ENCODE measurements at regions not wholly inside any gene's neighbourhood (a gene's known extent, or its start where the extent isn't known, plus 50 kb on each side); places are given as distances from the start of the nearest gene placed in this dataset.
"Not testable (repeated sequence)": the region's sequence is repeated elsewhere in the genome, so short reads cannot be mapped to it uniquely, and the experiment has no call there.

DNA sequence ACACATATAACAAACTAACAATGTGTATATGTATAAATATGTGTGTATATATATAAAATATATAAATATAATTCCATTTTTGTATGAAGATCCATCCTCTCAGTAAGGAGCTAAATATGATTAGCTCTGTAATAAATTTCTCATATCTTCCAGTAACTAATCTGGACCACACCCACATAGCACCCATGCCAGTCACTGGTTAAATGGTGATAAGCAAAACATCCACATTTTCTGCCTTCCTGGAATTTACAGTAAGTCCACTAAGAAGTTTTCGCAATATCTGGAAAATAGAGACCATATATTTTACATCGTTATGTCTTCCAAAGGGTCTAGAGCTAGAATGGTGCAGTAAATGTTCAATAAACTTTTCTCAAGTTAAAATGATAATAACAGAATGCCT lies 151.5 kb upstream of the STMND1 start:
- DNase-seq (ENCODE audit: low read depth in 2 of 2): no peak

DNA sequence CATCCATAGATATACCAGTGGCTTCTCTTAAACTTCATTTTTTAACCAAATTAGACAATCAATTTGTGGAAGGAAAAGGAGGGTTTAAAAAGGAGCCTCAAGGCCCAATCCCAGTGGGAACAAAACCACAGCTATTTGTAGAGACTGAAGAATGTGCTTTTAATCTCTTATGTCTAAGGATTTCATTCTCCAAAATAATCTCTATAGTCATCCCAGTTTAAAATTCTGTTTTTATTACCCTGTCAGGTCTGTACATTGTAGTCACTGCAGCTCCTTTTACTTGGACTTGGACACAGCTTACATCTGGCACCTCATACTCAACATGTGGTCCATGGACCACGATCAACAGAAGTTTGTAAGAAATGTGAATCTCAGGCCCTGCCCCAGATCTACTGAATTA lies 152.1 kb upstream of the STMND1 start:
- no peak for DNase-seq (ENCODE audit: low read depth in 2 of 2)

DNA sequence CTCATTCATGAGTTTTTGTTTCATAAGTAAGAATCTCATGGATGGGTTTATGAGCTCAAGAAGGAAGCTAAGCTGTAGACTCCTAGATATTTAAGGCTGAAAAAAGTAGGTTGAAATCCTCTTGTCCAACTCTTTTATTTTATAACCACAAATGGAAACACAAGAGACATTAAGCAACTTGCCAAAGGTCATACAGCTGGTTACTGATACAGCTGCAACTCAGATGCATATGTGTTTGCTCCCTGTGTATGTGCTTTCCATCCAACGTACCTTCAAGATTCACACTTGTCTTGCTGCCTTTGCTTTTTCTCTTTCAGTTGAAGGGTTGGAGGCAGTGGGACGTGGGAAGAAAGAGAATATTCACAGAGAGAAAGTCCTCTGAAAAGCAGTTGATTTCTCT lies 153.5 kb upstream of the STMND1 start:
- DNase-seq (ENCODE audit: low read depth in 2 of 2): no peak

DNA sequence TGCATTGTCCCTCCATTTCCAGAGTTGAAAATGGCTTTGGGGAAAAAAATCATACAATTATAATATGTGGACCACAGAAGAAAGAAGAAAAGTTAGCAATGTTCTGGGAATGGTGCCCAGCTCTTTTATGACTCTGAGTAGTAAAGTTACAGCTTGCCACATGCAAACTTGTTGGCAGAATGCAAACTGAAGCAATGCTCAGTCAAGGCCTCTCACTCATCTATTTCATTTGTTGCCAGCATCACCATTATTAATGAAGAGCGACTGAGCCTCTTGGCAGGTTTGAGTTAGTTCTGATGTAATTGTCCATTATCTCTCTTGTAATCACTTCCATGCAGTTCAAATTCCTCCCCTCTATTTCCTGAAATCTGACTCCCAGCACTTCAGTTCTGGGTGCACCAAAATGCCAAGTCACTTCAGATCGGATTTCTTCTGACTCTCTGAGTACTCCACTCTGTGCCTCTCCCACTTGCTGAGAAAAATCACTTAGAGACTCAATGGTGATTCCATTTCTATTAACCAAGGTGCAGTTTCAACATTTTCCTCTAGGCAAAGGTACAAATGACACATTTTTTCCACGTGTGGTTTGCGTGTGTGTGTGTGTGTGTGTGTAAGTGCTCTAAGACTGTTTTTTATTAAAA lies 154.4 kb upstream of the STMND1 start:
- DNase-seq (ENCODE audit: low read depth in 2 of 2): no peak

DNA sequence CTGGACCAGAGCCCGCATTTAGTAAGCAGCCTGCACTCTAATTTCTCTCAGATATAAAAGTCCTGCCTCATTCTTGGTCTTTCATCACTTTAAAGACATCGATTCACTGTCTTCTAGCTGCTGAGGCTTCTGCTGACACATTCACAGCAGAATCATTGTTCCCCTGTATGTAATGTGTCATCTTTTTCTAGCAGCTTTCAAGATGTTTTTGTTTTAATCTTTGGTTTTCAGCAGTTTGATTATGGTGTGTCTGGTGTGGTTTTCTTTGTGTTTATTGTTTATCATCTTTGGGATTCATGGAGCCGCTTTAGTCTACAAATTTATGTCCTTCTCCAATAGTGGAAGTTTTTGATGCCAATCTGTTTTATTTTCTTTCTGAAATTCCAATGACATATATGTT lies 157.3 kb upstream of the STMND1 start:
- no peak for DNase-seq (ENCODE audit: low read depth in 2 of 2)

DNA sequence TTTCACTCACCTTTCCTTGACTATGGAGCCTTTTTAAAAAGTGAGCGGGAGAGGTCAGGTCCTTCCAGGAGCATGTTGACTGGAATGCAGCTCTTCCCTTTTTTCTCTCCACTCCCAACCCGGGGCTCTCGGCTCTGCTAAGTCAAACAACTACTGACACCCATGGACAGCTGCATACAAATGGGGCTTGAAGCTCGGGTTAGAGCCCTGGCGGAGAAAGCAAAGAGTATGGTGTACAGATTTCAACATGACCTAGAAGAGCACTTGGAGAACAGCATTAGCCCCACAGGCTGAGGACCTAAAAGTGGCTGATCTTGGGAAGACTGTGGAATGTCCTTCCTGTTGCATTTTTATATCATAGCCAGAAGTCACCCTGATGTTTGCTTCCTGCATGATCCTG lies 162.0 kb upstream of the STMND1 start:
- no peak for DNase-seq (ENCODE audit: low read depth in 2 of 2)

DNA sequence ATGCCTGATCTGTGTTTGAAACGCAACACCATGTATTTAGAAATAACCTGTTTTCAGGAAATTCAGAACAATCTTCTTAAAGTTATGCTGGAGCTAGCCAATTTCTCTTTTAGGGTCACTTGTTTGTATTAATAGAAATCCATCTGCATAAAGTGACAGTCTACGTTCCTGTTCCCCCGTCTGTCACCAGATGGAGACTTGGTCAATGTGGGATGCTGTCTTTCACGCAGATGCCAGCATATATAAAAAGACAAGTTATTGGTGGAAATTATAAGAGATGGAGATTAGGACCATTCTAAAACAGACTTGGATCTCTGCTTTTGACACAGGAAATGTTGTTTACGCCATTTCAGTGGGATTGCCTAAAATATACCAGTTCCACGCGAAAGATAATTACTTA lies 162.5 kb upstream of the STMND1 start:
- no peak for DNase-seq (ENCODE audit: low read depth in 2 of 2)

DNA sequence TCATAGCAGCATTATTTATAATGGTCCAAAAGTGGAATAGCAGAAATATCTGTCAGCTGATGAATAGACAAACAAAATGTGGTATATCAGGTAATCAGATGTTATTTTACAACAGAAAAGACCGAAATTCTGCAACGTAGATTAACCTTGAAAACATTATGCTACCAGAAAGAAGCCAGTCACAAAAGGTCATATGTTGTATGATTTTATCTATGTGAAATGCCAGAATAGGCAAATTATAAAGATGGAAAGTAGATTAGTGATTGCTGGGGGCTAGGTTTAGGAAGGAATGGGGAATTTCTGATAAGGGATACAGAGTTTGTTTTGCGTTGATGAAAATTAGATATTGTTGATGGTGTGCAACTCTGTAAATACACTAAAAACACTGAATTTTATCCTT lies 165.0 kb upstream of the STMND1 start:
- no peak for DNase-seq (ENCODE audit: low read depth in 2 of 2)

DNA sequence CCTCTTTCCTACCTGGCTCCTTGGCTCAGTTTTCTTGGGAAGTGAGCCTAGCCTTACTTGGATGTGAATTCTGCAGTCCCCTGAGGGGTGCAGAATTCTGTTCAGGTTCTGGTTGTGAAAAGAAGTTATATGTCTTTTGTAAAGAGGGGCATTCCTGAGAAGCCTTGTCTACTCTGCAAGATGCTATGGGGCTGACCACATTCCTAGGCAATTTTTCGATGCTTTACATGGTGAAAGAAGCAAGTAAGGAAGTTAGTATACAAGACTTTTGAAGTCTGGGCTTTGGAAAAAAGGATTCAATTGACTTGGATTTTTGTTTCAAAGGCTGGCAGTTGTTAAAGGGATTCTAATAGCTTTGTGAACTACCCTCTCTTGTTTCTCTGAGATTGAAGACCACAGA lies 167.9 kb upstream of the STMND1 start:
- no peak for DNase-seq (ENCODE audit: low read depth in 2 of 2)

DNA sequence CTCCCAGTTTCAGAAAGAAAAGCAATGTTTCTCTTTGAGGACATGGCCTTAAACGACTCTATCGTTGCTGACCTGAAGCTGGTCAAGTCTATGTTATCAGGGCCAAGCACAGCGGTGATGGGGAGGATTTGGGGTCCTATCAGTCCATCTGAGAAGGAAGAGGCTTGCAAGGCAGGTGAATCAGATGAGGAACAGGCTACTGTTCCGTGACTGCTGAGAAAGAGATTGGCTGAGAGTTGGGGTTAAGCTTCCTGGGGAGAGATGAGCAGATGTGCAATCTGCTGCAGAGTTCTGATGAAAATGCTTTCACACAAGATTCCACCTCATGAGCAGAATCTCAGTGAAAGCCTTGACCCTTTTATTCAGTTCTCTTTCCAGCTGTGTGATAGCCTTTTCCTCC lies 168.3 kb upstream of the STMND1 start:
- no peak for DNase-seq (ENCODE audit: low read depth in 2 of 2)

DNA sequence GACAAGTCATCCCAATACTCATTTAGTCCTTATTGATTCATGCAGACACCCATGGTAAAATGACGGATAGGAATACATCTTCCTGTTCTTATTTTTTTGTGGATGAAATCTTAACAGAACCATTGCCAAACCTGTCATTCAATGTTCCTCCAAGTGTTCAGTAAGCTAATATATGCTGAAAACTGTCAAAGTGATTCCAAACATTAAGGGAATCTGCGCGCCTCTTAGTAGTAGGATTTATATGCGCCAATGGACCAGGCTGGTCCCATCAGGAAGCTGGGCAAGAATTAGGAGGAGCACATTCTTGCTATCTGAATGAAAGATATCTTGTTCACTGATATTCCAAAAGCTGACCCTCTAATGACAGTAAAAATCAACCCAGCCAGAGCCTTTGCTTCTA lies 168.9 kb upstream of the STMND1 start:
- no peak for DNase-seq (ENCODE audit: low read depth in 2 of 2)

DNA sequence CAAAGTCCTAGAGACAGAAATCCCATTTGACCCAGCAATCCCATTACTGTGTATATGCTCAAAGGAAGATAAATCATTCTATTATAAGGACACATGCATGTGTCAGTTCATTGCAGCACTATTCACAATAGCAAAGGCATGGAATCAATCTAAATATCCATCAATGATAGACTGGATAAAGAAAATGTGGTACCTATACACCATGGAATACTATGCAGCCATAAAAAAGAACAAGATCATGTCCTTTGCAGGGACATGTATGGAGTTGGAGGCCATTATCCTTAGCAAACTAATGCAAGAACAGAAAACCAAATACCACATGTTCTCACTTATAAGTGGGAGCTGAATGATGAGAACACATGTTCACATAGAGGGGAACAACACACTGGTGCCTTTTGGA lies 169.8 kb upstream of the ATXN1 start:
- DNase-seq (ENCODE audit: low read depth in 2 of 2): not testable (repeated sequence)

DNA sequence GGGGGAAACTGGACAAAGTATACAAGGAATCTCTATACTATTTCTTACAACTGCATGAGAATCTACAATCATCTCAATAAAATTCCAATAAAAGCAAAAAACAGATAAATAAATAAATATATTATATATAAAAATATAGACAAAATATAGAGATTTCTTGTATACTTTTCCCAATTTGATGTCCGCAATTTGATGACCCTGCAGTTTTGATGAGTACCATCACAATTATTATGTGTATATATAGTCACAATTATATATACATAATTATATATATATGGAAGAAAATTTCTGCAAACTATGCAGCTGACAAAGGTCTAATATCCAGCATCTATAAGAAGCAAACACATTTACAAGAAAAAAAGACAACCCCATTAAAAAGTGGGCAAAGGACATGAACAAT lies 169.2 kb upstream of the ATXN1 start:
- no peak for DNase-seq (ENCODE audit: low read depth in 2 of 2)

DNA sequence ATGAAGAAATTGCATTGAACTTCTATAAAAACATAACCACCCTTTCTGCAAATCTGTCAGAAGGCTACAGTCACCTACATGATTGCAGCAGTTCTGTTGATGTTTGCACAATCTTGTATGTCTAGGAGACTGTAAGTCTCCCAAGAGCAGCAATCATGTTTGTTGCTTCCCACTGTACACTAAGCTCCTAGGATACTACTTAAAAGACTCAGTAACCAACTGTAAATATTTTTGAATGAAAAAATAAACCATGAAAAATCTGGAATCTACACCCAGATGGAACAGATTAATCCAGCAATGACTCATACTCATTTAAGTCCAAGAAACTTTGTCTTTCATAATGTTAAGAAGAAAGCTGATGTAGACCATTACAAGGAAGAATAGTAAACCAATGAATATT lies 168.5 kb upstream of the ATXN1 start:
- no peak for DNase-seq (ENCODE audit: low read depth in 2 of 2)

DNA sequence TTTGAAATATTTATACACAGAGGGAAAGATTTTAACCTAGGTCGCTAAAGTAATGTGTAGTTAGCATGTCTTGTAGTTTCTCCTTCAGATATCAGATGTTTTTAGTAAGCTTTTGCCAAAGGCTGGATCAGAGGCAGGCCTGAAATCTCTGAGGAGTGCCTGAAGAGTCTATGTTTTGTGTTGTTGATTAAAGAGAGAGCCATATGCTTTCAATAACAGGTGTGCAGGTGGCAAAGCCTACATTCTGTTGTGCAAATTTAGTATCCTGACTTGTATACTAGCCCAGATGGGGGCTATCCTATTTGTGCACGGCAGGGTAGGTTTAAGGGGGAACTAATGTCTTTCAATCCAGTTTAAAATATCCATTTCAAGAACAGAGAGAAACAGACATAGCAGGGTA lies 167.1 kb upstream of the ATXN1 start:
- no peak for DNase-seq (ENCODE audit: low read depth in 2 of 2)

DNA sequence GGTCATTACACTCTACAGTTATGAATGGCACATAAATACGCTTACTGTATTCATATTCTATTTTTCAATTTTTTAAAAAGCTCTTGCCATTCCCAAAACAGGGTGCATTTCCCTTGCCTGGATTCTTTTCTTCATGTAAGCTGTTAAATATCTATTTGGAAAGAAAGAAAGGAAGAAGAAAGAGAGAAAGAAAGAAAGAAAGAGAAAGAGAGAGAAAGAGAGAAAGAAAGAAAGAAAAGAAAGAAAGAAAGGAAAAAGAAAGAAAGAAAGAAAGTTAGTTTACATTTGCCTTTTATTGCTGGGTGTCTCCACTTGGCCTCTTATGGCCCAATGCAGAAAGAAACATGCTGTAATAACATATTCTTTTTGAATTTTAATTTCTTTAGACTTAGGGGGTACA lies 165.9 kb upstream of the ATXN1 start:
- DNase-seq (ENCODE audit: low read depth in 2 of 2): no peak

DNA sequence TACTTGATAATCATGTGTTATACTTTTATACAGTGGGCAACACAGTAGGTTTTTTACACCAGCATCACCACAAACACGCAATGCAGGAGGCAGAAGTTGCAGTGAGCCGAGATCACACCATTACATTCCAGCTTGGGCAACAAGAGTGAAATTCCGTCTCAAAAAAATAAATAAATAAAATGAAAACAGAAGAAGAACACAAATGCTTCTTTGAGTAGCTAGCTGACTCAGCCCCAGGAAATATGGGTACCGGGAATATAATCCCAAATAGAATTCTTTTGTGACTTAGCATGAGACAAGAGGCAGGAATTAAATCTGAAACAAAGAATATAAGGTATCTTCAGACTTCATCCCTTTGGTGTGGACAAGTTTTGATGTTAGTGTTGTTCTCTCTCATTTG lies 164.2 kb upstream of the ATXN1 start:
- DNase-seq (ENCODE audit: low read depth in 2 of 2): no peak

DNA sequence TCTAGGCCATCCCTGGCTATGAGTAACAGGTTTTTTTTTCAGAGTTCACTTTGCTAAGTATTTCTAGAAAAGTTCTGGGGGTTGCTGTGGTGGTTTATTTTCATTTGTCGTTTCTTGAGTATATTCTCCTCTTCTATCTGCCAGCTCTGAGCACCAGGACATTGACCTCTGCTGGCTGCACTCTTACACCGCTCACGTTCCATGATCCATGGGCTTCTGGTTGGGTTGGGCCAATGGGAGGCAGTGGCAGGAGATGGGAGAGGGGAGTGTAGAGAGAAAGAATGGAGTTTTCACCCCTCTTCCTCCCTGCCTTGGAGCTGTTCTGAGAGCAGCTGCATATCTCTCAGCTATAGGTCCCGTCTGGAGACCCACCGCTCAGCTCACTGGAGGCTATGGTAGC lies 161.0 kb upstream of the ATXN1 start:
- DNase-seq (ENCODE audit: low read depth in 2 of 2): no peak

DNA sequence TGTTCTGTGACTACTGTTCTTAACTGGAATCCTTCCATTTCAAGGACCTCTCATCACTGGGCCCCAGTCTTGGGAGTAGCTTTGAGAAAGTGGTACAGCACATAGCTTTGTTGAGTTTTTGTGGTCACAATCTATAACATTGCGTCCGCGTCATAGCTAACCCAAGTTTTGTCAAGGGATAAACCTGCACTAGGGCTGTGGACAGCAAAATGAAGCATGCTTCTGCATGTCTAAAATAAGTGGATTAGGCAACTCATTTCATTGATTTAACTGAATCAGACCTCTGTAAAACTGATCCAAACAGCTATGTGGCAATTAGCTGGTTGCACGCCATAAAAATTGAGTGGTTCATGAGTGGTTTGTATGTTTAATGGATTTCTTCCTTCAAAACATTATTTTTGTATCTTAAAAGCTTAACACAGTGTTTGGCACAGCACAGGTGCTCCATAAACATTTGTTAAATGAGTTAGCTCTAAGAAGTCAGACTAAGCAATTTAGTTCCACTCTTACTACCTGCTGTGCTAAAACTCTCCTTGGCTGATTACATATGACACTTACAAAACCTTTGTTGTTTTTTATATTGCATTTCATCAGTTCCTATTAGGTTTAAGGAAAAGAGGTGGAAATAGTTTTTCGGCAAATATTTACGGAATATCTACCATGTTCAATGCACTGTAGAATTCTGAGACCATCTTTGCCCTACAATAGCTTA lies 160.3 kb upstream of the ATXN1 start:
- no peak for DNase-seq (ENCODE audit: low read depth in 2 of 2)

DNA sequence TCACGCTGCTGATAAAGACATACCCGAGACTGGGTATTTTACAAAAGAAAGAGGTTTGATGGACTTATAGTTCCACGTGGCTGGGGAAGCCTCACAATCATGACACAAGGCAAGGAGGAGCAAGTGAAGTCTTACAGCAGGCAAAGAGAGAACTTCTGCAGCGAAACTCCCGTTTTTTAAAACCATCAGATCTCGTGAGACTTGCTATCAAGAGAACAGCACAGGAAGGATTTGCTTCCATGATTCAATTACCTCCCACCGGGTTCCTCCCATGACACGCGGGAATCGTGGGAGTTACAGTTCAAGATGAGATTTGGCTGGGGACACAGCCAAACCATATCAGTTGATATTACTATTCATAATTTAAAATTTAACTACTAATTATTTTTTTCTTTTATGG lies 157.3 kb upstream of the ATXN1 start:
- DNase-seq (ENCODE audit: low read depth in 2 of 2): no peak

DNA sequence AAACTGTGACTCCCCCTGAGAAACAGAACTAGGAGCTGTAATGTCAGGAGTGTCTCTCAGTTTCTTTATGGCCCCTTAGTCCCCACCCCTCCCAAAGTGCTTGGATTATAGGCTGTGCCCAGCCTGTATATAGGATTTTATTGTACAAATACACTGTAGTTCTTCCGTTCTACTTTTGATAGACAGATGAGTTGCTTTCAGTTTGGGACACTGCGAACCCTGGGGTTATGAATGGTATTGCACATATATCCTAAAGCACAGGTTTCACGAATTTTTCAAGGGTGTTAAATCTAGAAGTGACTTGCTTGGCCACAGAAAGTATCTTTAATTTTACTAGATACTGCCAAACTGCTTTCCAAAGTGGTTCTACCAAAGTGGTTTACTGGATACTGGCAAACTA lies 152.9 kb upstream of the ATXN1 start:
- no peak for DNase-seq (ENCODE audit: low read depth in 2 of 2)

DNA sequence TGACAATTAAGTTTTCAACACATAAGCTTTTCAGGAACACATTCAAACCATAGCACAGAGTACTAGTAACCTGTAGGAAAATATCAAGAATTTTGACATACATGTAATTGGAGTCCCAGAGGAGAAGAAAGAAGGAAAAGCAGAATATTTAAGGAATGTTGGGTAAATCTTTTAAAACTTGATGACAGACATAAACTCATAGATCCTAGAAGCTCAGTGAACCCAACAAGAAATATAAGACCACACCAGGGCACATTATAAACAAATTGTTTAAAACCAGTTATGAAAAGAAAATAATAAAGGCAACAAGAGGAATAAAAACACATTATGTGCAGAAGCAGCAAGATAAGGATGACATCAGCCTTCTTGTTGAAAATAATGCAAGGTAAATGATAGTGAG lies 151.5 kb upstream of the ATXN1 start:
- DNase-seq (ENCODE audit: low read depth in 2 of 2): no peak

DNA sequence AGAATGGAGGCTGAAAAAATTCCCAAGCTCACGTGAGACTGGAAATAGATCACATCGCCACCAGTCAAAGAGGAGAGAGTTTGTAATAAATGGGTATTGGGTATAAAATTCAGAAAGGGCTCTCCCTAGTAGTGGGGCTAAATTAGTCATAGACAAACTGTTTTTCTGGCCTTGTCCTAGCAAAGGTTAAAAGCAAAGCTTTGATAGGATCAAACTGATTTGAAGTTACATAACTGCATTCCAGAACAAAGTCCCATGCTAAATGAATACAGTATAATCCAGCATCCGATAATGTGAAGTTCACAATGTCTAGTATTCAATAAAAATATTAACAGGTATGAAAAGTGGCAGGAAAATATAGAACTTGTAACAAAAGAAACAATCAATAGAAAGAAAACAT lies 149.8 kb upstream of the ATXN1 start:
- DNase-seq (ENCODE audit: low read depth in 2 of 2): no peak

Data from stimulated activated CD4-positive, alpha-beta T cell treated with anti-CD3 and anti-CD28 coated beads, Interleukin-4, amount 100 ng/mL, for 48 hours (primary cell).